Colonic mucosa (tissue), 4 donors: ENCODE measurements at regions not wholly inside any gene's neighbourhood (a gene's known extent, or its start where the extent isn't known, plus 50 kb on each side); places are given as distances from the start of the nearest gene placed in this dataset.

Experiments used
- DNase-seq: peaks from one replicate; pipeline ENCODE4 v3.0.0-alpha.2; 2020
- H3K27ac ChIP-seq: fragments of 200-600 bp; one replicate; pipeline ENCODE4 v1.8.0; 2021
- H3K27me3 ChIP-seq: fragments of 200-600 bp; one replicate; pipeline ENCODE4 v1.8.0; 2021
- H3K36me3 ChIP-seq: fragments of 200-600 bp; one replicate; pipeline ENCODE4 v1.8.0; 2021
- H3K4me1 ChIP-seq: fragments of 200-600 bp; one replicate; pipeline ENCODE4 v1.8.0; 2021; ENCODE audit warnings: mild to moderate bottlenecking
- H3K4me3 ChIP-seq: fragments of 200-600 bp; one replicate; pipeline ENCODE4 v1.8.0; 2021
- H3K9ac ChIP-seq, 2 donors: one replicate each; pipeline ENCODE4 v1.7.0; 2013; ENCODE audit warnings: control low read depth in 2 of 2, low read depth in 2 of 2, low read length in 2 of 2
- H3K9me3 ChIP-seq: fragments of 200-600 bp; one replicate; pipeline ENCODE4 v1.8.0; 2021
- CTCF ChIP-seq: fragments of 200-600 bp; IDR thresholded peaks from one replicate; pipeline ENCODE4 v1.8.0; 2022; ENCODE audit warnings: antibody characterized with exemption, mild to moderate bottlenecking
- intact Hi-C: fragments of 100-400 bp; cut with DNase I; formaldehyde crosslinking; loops from one replicate; pipeline ENCODE4 v1.14.1; 2022
- donor health status: healthy.
- donor health status: DM: no; HTN: no; CAD: no.
- donor health status: DM: no; HTN: no; CAD: no.

- intact Hi-C loops: no loop called here
- H3K9me3 ChIP-seq: no peaks in the 10 kb centered on the region
- no peak overlapping the region for H3K27ac ChIP-seq
- no peak overlapping the region for H3K9ac ChIP-seq
- H3K36me3 ChIP-seq: no peaks in the 10 kb centered on the region
- no peak for DNase-seq
- no peaks in the 10 kb centered on the region for H3K4me1 ChIP-seq
- no peak overlapping the region for H3K4me3 ChIP-seq
- H3K27me3 ChIP-seq: no peaks in the 10 kb centered on the region
- no peak for TF ChIP-seq CTCF
Measured at GRCh38 chr2:126994340-126994777, 95.7 kb downstream of the TEX51 start.

GRCh38 chr2:126995621-126996377 is 97.1 kb downstream of the TEX51 start:
- H3K9me3 ChIP-seq: no peaks in the 10 kb centered on the region
- no peaks in the 10 kb centered on the region for H3K27me3 ChIP-seq
- intact Hi-C loops: no loop called here
- no peak overlapping the region for H3K9ac ChIP-seq
- DNase-seq: no peak
- H3K4me3 ChIP-seq: no peak overlapping the region
- no peak for TF ChIP-seq CTCF
- peak overlapping the region; percentile 45 for H3K27ac ChIP-seq
- no peaks in the 10 kb centered on the region for H3K4me1 ChIP-seq
- H3K36me3 ChIP-seq: no peaks in the 10 kb centered on the region

- Histone ChIP-seq H3K9ac (no peak overlapping the region), H3K36me3 (no peaks in the 10 kb centered on the region), H3K4me1 (no peaks in the 10 kb centered on the region), H3K4me3 (no peak overlapping the region), H3K9me3 (no peaks in the 10 kb centered on the region), H3K27ac (peak overlapping the region; percentile 45), H3K27me3 (no peaks in the 10 kb centered on the region)
- DNase-seq: no peak
- TF ChIP-seq CTCF: no peak
- intact Hi-C loops: no loop called here
Measured at GRCh38 chr2:126996378-126996699, 97.6 kb downstream of the TEX51 start.
